HG02798 (cell line): ENCODE measurements at regions not wholly inside any gene's neighbourhood (a gene's known extent, or its start where the extent isn't known, plus 50 kb on each side); places are given as distances from the start of the nearest gene placed in this dataset.
"Not testable (repeated sequence)": the region's sequence is repeated elsewhere in the genome, so short reads cannot be mapped to it uniquely, and the experiment has no call there.

ENCODE experiments used
- ATAC-seq: cut with Tn5 transposase; IDR thresholded peaks from one replicate; pipeline ENCODE4 v1.9.1; 2021; ENCODE audit warnings: mild to moderate bottlenecking; ENCODE audit not compliant: unreplicated experiment, poor library complexity

- no peak for ATAC-seq
Measured at GRCh38 chrX:117517994-117518393, 598.6 kb downstream of the KLHL13 start.

- ATAC-seq: no peak
Measured at GRCh38 chrX:117511379-117511778, 605.2 kb downstream of the KLHL13 start.

- ATAC-seq: no peak
Measured at GRCh38 chrX:117510453-117510852, 606.2 kb downstream of the KLHL13 start.

- ATAC-seq: no peak
Measured at GRCh38 chrX:117508021-117508420, 608.6 kb downstream of the KLHL13 start.

- ATAC-seq: no peak
Measured at GRCh38 chrX:117487421-117487820, 629.2 kb downstream of the KLHL13 start.

- ATAC-seq: no peak
Measured at GRCh38 chrX:117483950-117484349, 632.7 kb downstream of the KLHL13 start.

GRCh38 chrX:117458243-117458968 is 658.2 kb downstream of the KLHL13 start:
- ATAC-seq: no peak

- no peak for ATAC-seq
Measured at GRCh38 chrX:117455787-117456186, 660.8 kb downstream of the KLHL13 start.

- ATAC-seq: no peak
Measured at GRCh38 chrX:117429501-117429900, 687.1 kb downstream of the KLHL13 start.

- ATAC-seq: no peak
Measured at GRCh38 chrX:117407449-117408150, 709.0 kb downstream of the KLHL13 start.

GRCh38 chrX:117400839-117401238 is 715.8 kb downstream of the KLHL13 start:
- ATAC-seq: no peak

GRCh38 chrX:117400005-117400404 is 716.6 kb downstream of the KLHL13 start:
- no peak for ATAC-seq

- ATAC-seq: no peak
Measured at GRCh38 chrX:117397844-117398243, 718.8 kb downstream of the KLHL13 start.

- ATAC-seq: not testable (repeated sequence)
Measured at GRCh38 chrX:117394506-117395070, 722.0 kb downstream of the KLHL13 start.

- ATAC-seq: not testable (repeated sequence)
Measured at GRCh38 chrX:117392360-117392759, 724.2 kb downstream of the KLHL13 start.

- no peak for ATAC-seq
Measured at GRCh38 chrX:117376460-117376859, 740.1 kb downstream of the KLHL13 start.

GRCh38 chrX:117335209-117335608 is 781.4 kb downstream of the KLHL13 start:
- ATAC-seq: no peak

GRCh38 chrX:117327373-117327772 is 789.2 kb downstream of the KLHL13 start:
- ATAC-seq: no peak

- no peak for ATAC-seq
Measured at GRCh38 chrX:117325706-117326105, 790.9 kb downstream of the KLHL13 start.

GRCh38 chrX:117305168-117305766 is 811.3 kb downstream of the KLHL13 start:
- no peak for ATAC-seq

GRCh38 chrX:117301086-117301485 is 815.5 kb downstream of the KLHL13 start:
- ATAC-seq: no peak
